HepG2 (cell line): ENCODE measurements at regions not wholly inside any gene's neighbourhood (a gene's known extent, or its start where the extent isn't known, plus 50 kb on each side); places are given as distances from the start of the nearest gene placed in this dataset.

ENCODE experiments used
- ATAC-seq: fragments of 200-7000 bp; cut with Tn5 transposase; 3 replicates; pipeline ENCODE4 v1.9.1; 2020; ENCODE audit warnings: mild to moderate bottlenecking, moderate library complexity
- BruUV-seq: library from RNA; stranded (reverse); fragments of 400-500 nt; replicated peaks from 2 replicates; lab custom pipeline; 2021; lab: Mats Ljungman, UMichigan
- CTCF ChIA-PET: fragments of 300-600 bp; formaldehyde crosslinking; extraction: SDS; loops from one replicate; lab custom pipeline; 2021; ENCODE audit warnings: low total read pairs, inconsistent platforms, low intra/inter-chr PET ratio; lab: Yijun Ruan, JAX
- POLR2A ChIA-PET: fragments of 350-600 bp; sonication (Branson Sonifier 250); formaldehyde crosslinking; loops from one replicate; lab custom pipeline; 2020; ENCODE audit warnings: antibody characterized with exemption, inconsistent platforms; lab: Yijun Ruan, JAX
- DNase-seq: peaks from one replicate; pipeline ENCODE4 v3.0.0-alpha.2; 2015; ENCODE audit warnings: low spot score
- FAIRE-seq: peaks from 3 replicates; lab custom pipeline; 2011; peaks lifted over from hg19 to GRCh38; lab: Jason Lieb, UNC
- H2AFZ ChIP-seq: one replicate; pipeline ENCODE4 v1.6.1; 2011; ENCODE audit warnings: low read length, inconsistent platforms
- H3K27ac ChIP-seq: fragments of 300-600 bp; 3 replicates; pipeline ENCODE4 v1.8.0; 2011; ENCODE audit warnings: mixed run types, mild to moderate bottlenecking, mixed read lengths, low read length, inconsistent platforms; ENCODE audit not compliant: insufficient read depth; ENCODE audit errors: extremely low read length
- H3K27me3 ChIP-seq, 2 experiments: fragments of 200-600 bp in 1 of 2; 2 replicates in 1 of 2; 3 replicates in 1 of 2; pipeline versions ENCODE4 v1.6.0 to v1.8.0; 2011; ENCODE audit warnings: low read length in 2 of 2, mild to moderate bottlenecking in 2 of 2, moderate library complexity in 2 of 2, inconsistent platforms in 1 of 2; ENCODE audit not compliant: insufficient read depth in 2 of 2, control insufficient read depth in 1 of 2
- H3K36me3 ChIP-seq, 2 experiments: fragments of 200-600 bp in 1 of 2; replicated peaks in 1 of 2; 2 replicates in 1 of 2; 3 replicates in 1 of 2; pipeline versions ENCODE4 v1.5.1 to v1.8.0; 2011; ENCODE audit warnings: low read length in 2 of 2, inconsistent platforms in 1 of 2; ENCODE audit not compliant: insufficient read depth in 2 of 2, control insufficient read depth in 1 of 2
- H3K4me1 ChIP-seq: 2 replicates; pipeline ENCODE4 v1.5.1; 2012; ENCODE audit warnings: low read length, inconsistent platforms; ENCODE audit not compliant: insufficient read depth
- H3K4me2 ChIP-seq: 2 replicates; pipeline ENCODE4 v1.6.0; 2011; ENCODE audit warnings: low read depth, low read length, inconsistent platforms
- H3K4me3 ChIP-seq, 3 experiments: fragments of 200-600 bp in 1 of 3; sonication (generic), shearing (Covaris generic) in 1 of 3; replicated peaks in 1 of 3; 2 replicates each; pipeline ENCODE4 v1.5.1; 2011 to 2016; ENCODE audit warnings: low read length in 3 of 3, inconsistent platforms in 2 of 3, low read depth in 2 of 3, mild to moderate bottlenecking in 2 of 3, control low read depth in 1 of 3, mixed read lengths in 1 of 3; ENCODE audit not compliant: insufficient read depth in 1 of 3
- H3K79me2 ChIP-seq: one replicate; pipeline ENCODE4 v1.6.1; 2011; ENCODE audit warnings: low read length, inconsistent platforms; ENCODE audit not compliant: insufficient read depth
- H3K9ac ChIP-seq: 2 replicates; pipeline ENCODE4 v1.6.0; 2011; ENCODE audit warnings: mild to moderate bottlenecking, low read depth, low read length, inconsistent platforms; ENCODE audit not compliant: insufficient read depth
- H3K9me3 ChIP-seq: 2 replicates; pipeline ENCODE4 v1.5.1; 2012; ENCODE audit warnings: mild to moderate bottlenecking, low read length
- H4K20me1 ChIP-seq: 2 replicates; pipeline ENCODE4 v1.6.0; 2011; ENCODE audit warnings: inconsistent platforms, mild to moderate bottlenecking, low read length, moderate library complexity; ENCODE audit not compliant: insufficient read depth
- CBX5 ChIP-seq: sonication (generic); formaldehyde crosslinking; IDR thresholded peaks from 2 replicates; pipeline ENCODE4 v1.4.0; 2020; ENCODE audit warnings: missing genetic modification reagents, borderline replicate concordance
- CEBPG ChIP-seq: IDR thresholded peaks from 2 replicates; pipeline ENCODE4 v1.6.1; 2016
- DBP ChIP-seq: sonication (generic); formaldehyde crosslinking; IDR thresholded peaks from 2 replicates; pipeline ENCODE4 v1.4.0; 2020; ENCODE audit warnings: missing genetic modification reagents; ENCODE audit errors: not compliant biosample characterization
- HOXA9 ChIP-seq: sonication (generic); formaldehyde crosslinking; IDR thresholded peaks from 2 replicates; pipeline ENCODE4 v1.8.1; 2022; ENCODE audit warnings: missing genetic modification reagents, mild to moderate bottlenecking, moderate library complexity, borderline replicate concordance
- MAFF ChIP-seq: IDR thresholded peaks from 2 replicates; pipeline ENCODE4 v1.6.1; 2011; ENCODE audit warnings: low read depth, low read length, improper control_type of control experiment
- MAFK ChIP-seq, 2 experiments: IDR thresholded peaks in 1 of 2; conservative IDR thresholded peaks in 1 of 2; 2 replicates each; pipeline ENCODE4 v1.6.1; 2011; ENCODE audit warnings: improper control_type of control experiment in 2 of 2, low read length in 2 of 2
- NFIC ChIP-seq: IDR thresholded peaks from 2 replicates; pipeline ENCODE4 v1.6.1; 2012; ENCODE audit warnings: mild to moderate bottlenecking, low read length, inconsistent platforms
- PCBP2 ChIP-seq: fragments of 200-400 bp; formaldehyde crosslinking; optimal IDR thresholded peaks from 2 replicates; pipeline ENCODE3; 2018; ENCODE audit warnings: low read length, low read depth; ENCODE audit not compliant: poor library complexity, severe bottlenecking
- TRAFD1 ChIP-seq: sonication (generic); formaldehyde crosslinking; IDR thresholded peaks from 2 replicates; pipeline ENCODE4 v1.5.1; 2020; ENCODE audit warnings: missing genetic modification reagents, mild to moderate bottlenecking, borderline replicate concordance
- WIZ ChIP-seq: sonication (generic); formaldehyde crosslinking; IDR thresholded peaks from 2 replicates; pipeline ENCODE4 v1.5.1; 2020; ENCODE audit warnings: mild to moderate bottlenecking, missing genetic modification reagents
- ZNF501 ChIP-seq: sonication (generic); formaldehyde crosslinking; IDR thresholded peaks from 2 replicates; pipeline ENCODE4 v1.5.1; 2020; ENCODE audit warnings: mild to moderate bottlenecking, moderate library complexity, missing genetic modification reagents
- ZNF749 ChIP-seq: sonication (generic); formaldehyde crosslinking; IDR thresholded peaks from 2 replicates; pipeline ENCODE4 v1.8.0; 2022; ENCODE audit warnings: mild to moderate bottlenecking, missing genetic modification reagents, moderate library complexity, borderline replicate concordance
- ZSCAN20 ChIP-seq: sonication (generic); formaldehyde crosslinking; IDR thresholded peaks from 2 replicates; pipeline ENCODE4 v1.4.0; 2020; ENCODE audit warnings: missing genetic modification reagents, mild to moderate bottlenecking, borderline replicate concordance
- ZSCAN30 ChIP-seq: sonication (generic); formaldehyde crosslinking; IDR thresholded peaks from 2 replicates; pipeline ENCODE4 v1.5.0; 2020; ENCODE audit warnings: mild to moderate bottlenecking, missing genetic modification reagents
- WGBS: methylation state at CpG from one replicate; pipeline ENCODE4 v1.1.6; 2017; ENCODE audit warnings: low lambda C conversion rate; 5-methylcytosine and 5-hydroxymethylcytosine counted together
- in situ Hi-C: cut with HindIII; loops from 2 replicates; pipeline ENCODE4 v1.10.0; 2017; ENCODE audit warnings: low pct_unique_long_range_greater_than_20kb; ENCODE audit not compliant: extremely low pct_ligation_motif_present
- intact Hi-C: fragments of 100-400 bp; cut with micrococcal nuclease; formaldehyde crosslinking; loops from one replicate; pipeline ENCODE4 v1.10.0; 2022; ENCODE audit not compliant: unreplicated experiment
- TF ChIP-seq, protein P1 (sequence below): sonication (generic); formaldehyde crosslinking; IDR thresholded peaks from 2 replicates; pipeline ENCODE4 v1.5.0; 2020; ENCODE audit warnings: mild to moderate bottlenecking, missing genetic modification reagents, moderate library complexity

GRCh38 chr6:112991912-112992311 is 644.8 kb downstream of the RFPL4B start:
- Histone ChIP-seq H3K9me3 (no peaks in the 10 kb centered on the region), H3K4me1 (no peaks in the 10 kb centered on the region), H3K4me2 (no peak overlapping the region), H4K20me1 (no peaks in the 10 kb centered on the region), H3K79me2 (no peaks in the 10 kb centered on the region), H3K9ac (no peak overlapping the region), H2AFZ (no peak overlapping the region), H3K4me3 (no peak overlapping the region), H3K27me3 (no peaks in the 10 kb centered on the region), H3K36me3 (no peaks in the 10 kb centered on the region), H3K27ac (no peak overlapping the region)
- no TSS peak for BruUV-seq
- no peak for ATAC-seq
- CTCF ChIA-PET = no interaction called here
- in situ Hi-C loops (no loop called here), intact Hi-C loops (no loop called here)
- FAIRE-seq = no peak
- 43% methylated on average over 4 of the region's 4 CpGs for WGBS
- no peak for DNase-seq
- POLR2A ChIA-PET = no interaction called here
- TF ChIP-seq ZNF749 (CRISPR knock-in tag) (no peak), MAFF (peak; percentile 94), ZNF501 (CRISPR knock-in tag) (no peak), NFIC (no peak), DBP (no peak), MAFK (conservative IDR thresholded peaks at IDR 0.05 in 1 of 2, IDR thresholded peaks at IDR 0.05 in 1 of 2; ENCODE audit: low read length in 2 of 2) (peak; percentile 87 to 95)

DNA sequence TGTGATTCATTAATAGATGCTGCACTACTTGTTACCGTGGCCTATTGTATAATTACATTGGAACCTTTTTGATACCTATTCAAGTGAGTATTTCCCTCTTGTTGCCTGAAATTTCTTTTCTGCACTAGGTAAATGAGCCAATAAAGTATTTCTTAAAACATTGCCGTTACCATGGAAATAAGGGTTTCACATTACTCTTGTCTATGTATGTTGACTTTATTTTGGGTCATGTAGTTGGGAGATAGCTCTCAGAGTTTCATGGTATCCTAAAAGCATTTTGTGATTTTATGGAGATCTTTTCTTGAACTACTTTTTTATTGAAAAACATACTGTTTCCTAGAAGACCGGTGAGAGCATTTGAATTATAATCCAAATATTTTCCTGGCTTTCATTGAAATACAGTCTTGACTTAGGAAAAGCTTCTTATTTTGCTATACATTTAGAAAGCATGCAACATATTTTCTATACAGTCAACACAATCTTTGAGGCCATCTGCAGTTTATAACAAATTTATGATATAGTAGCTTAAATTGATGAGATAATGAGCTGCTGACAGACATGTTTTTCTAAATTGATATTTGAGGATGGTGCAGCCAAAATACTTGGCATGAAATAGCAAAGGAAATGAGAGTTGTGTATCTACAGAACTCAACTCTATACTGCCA is 650.4 kb downstream of the RFPL4B start:
- no peak overlapping the region for H2AFZ ChIP-seq
- ATAC-seq (no peak), DNase-seq (no peak)
- TF ChIP-seq CEBPG = no peak
- no peak for TF ChIP-seq ZSCAN20 (CRISPR knock-in tag)
- no peak for TF ChIP-seq HOXA9 (CRISPR knock-in tag)
- no peak for TF ChIP-seq PCBP2
- TF ChIP-seq ZSCAN30 (CRISPR knock-in tag) = no peak
- TF ChIP-seq, protein P1, sequence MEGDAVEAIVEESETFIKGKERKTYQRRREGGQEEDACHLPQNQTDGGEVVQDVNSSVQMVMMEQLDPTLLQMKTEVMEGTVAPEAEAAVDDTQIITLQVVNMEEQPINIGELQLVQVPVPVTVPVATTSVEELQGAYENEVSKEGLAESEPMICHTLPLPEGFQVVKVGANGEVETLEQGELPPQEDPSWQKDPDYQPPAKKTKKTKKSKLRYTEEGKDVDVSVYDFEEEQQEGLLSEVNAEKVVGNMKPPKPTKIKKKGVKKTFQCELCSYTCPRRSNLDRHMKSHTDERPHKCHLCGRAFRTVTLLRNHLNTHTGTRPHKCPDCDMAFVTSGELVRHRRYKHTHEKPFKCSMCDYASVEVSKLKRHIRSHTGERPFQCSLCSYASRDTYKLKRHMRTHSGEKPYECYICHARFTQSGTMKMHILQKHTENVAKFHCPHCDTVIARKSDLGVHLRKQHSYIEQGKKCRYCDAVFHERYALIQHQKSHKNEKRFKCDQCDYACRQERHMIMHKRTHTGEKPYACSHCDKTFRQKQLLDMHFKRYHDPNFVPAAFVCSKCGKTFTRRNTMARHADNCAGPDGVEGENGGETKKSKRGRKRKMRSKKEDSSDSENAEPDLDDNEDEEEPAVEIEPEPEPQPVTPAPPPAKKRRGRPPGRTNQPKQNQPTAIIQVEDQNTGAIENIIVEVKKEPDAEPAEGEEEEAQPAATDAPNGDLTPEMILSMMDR (CRISPR knock-in tag) = no peak
- no peak for TF ChIP-seq CBX5 (CRISPR knock-in tag)
- no peak for TF ChIP-seq WIZ
- no peak for TF ChIP-seq TRAFD1 (CRISPR knock-in tag)

More for the DNA sequence above, 650.4 kb downstream of the RFPL4B start:
- 7% methylated on average over 3 of the region's 3 CpGs for WGBS
- no peaks in the 10 kb centered on the region for H3K4me1 ChIP-seq
- no peaks in the 10 kb centered on the region for H3K9me3 ChIP-seq
- in situ Hi-C loops (no loop called here), intact Hi-C loops (no loop called here)
- H3K79me2 ChIP-seq = no peaks in the 10 kb centered on the region
- no peak overlapping the region for H3K4me3 ChIP-seq
- H3K27ac ChIP-seq = no peak overlapping the region
- H3K9ac ChIP-seq = no peak overlapping the region
- H3K36me3 ChIP-seq = no peaks in the 10 kb centered on the region
- H3K4me2 ChIP-seq = no peak overlapping the region
- CTCF ChIA-PET = no interaction called here
- BruUV-seq = no TSS peak
- no peaks in the 10 kb centered on the region for H3K27me3 ChIP-seq
- FAIRE-seq = no peak
- H4K20me1 ChIP-seq = no peaks in the 10 kb centered on the region
- POLR2A ChIA-PET = no interaction called here
